Bronchial epithelial cell (primary cell): ENCODE measurements at regions not wholly inside any gene's neighbourhood (a gene's known extent, or its start where the extent isn't known, plus 50 kb on each side); places are given as distances from the start of the nearest gene placed in this dataset.

ENCODE experiments used
- DNase-seq: peaks from one replicate; pipeline ENCODE4 v3.0.0-alpha.2; 2010; ENCODE audit warnings: low read depth
- FAIRE-seq: peaks from 2 replicates; lab custom pipeline; 2011; peaks lifted over from hg19 to GRCh38; lab: Jason Lieb, UNC
- H3K27me3 ChIP-seq: 2 replicates; pipeline ENCODE4 v1.5.1; 2011; ENCODE audit warnings: low read length; ENCODE audit not compliant: control insufficient read depth, insufficient read depth
- H3K36me3 ChIP-seq: 2 replicates; pipeline ENCODE4 v1.5.1; 2011; ENCODE audit warnings: low read length; ENCODE audit not compliant: control insufficient read depth, insufficient read depth
- H3K4me3 ChIP-seq: 2 replicates; pipeline ENCODE4 v1.5.1; 2011; ENCODE audit warnings: mild to moderate bottlenecking, low read depth, low read length, control low read depth
- CTCF ChIP-seq: IDR thresholded peaks from 2 replicates; pipeline ENCODE4 v1.5.1; 2011; ENCODE audit warnings: mild to moderate bottlenecking, moderate library complexity, low read length, control low read depth, inconsistent platforms; ENCODE audit not compliant: insufficient read depth, severe bottlenecking

- DNase-seq (no peak), FAIRE-seq (no peak)
- no peak for TF ChIP-seq CTCF
- Histone ChIP-seq H3K4me3 (no peak overlapping the region), H3K36me3 (no peaks in the 10 kb centered on the region), H3K27me3 (no peaks in the 10 kb centered on the region)
Observed at GRCh38 chr6:122063076-122063475, 336.4 kb upstream of the HSF2 start.

- no peaks in the 10 kb centered on the region for H3K36me3 ChIP-seq
- H3K4me3 ChIP-seq, result no peak overlapping the region
- DNase-seq, result no peak
- H3K27me3 ChIP-seq, result no peaks in the 10 kb centered on the region
- FAIRE-seq, result no peak
- no peak for TF ChIP-seq CTCF
Observed at GRCh38 chr6:122063761-122064160, 335.7 kb upstream of the HSF2 start.

GRCh38 chr6:122066200-122066599, 333.3 kb upstream of the HSF2 start:
- TF ChIP-seq CTCF, result no peak
- DNase-seq (no peak), FAIRE-seq (no peak)
- Histone ChIP-seq H3K27me3 (no peaks in the 10 kb centered on the region), H3K36me3 (no peaks in the 10 kb centered on the region), H3K4me3 (no peak overlapping the region)

GRCh38 chr6:122068291-122068769, 331.1 kb upstream of the HSF2 start:
- TF ChIP-seq CTCF, result no peak
- DNase-seq (no peak), FAIRE-seq (no peak)
- no peaks in the 10 kb centered on the region for H3K36me3 ChIP-seq
- H3K4me3 ChIP-seq, result no peak overlapping the region
- no peaks in the 10 kb centered on the region for H3K27me3 ChIP-seq

- Histone ChIP-seq H3K36me3 (no peaks in the 10 kb centered on the region), H3K27me3 (no peaks in the 10 kb centered on the region), H3K4me3 (no peak overlapping the region)
- DNase-seq (no peak), FAIRE-seq (no peak)
- TF ChIP-seq CTCF, result no peak
Observed at GRCh38 chr6:122069932-122070331, 329.5 kb upstream of the HSF2 start.

GRCh38 chr6:122072014-122072647, 327.3 kb upstream of the HSF2 start:
- no peak for DNase-seq
- no peak for FAIRE-seq
- TF ChIP-seq CTCF, result no peak
- Histone ChIP-seq H3K27me3 (no peaks in the 10 kb centered on the region), H3K4me3 (no peak overlapping the region), H3K36me3 (no peaks in the 10 kb centered on the region)
